Stimulated activated CD8-positive, alpha-beta memory T cell treated with anti-CD3 and anti-CD28 coated beads, Interleukin-12 subunit alpha, Interleukin-12 subunit beta, amount 100 ng/mL, for 1 hour (primary cell): ENCODE measurements at regions not wholly inside any gene's neighbourhood (a gene's known extent, or its start where the extent isn't known, plus 50 kb on each side); places are given as distances from the start of the nearest gene placed in this dataset.

Experiments
- DNase-seq: peaks from one replicate; pipeline ENCODE4 v3.0.0-alpha.2; 2020; ENCODE audit warnings: low read depth

DNA sequence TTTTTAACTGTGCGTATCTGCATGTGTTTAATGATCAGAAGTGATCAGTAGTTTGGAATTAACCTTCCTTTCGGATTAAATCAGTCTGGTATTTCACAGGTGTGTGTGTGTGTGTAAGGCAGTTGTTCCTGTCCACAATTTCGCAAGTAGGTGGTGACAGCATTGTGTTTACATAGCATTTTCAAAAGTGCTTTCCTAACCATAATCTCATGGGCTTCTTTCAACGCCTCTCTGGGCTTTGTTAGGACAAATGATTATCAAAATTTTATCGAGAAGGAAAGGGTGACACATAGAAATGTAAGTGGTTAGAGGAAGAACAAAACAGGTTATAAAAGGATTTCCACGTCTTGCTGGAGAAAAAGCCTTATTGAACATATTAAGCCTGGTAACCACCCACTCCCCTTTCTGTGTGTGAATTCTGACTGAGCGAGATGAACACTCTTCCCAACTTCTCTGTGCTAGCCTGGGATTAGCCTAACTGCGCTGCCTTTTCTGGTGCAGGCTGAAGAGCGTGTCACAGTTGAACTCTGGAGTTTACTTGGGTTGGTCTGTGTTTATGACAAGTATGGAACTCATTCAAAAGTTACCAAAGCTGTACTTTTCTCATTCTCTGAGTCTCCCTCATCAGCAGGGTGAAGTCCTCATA lies 292.3 kb upstream of the PITRM1 start:
- no peak for DNase-seq

GRCh38 chr10:3460420-3461128 lies 288.0 kb upstream of the PITRM1 start:
- DNase-seq, result no peak

- DNase-seq, result no peak
These were observed 283.1 kb upstream of the PITRM1 start for GRCh38 chr10:3455385-3456334.

GRCh38 chr10:3452683-3453361 lies 280.2 kb upstream of the PITRM1 start:
- no peak for DNase-seq

- no peak for DNase-seq
These were observed 279.6 kb upstream of the PITRM1 start for GRCh38 chr10:3452173-3452626.

DNA sequence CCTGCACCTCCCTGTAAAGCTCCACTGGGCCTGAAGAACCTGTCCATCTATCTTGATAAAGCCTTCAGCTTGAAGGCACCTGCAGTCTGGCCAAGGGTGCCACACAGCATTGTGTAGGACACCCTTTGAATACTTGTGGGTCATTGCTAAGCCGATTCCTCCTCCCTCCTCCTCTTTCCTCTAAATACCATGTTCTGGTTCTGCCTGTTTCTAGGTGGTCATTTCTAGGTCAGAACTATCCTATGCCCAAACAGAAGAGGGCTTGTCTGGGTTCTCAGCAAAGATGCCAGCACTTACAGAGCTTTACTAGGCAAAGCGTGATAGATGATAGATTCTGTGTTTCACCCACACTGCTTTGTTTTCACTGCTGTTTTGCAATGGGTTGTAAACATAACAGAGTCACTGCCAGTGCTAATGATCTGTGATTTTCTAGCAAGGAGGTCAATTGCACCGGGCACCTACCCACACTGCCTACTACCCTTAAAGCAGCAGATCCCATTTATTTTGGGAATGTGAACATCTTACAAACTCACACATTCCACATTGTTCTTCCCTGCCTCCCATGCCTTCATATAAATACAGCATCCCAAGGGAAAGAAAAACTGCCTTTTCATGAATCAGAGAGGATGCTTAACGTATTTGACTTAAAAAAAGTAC lies 279.1 kb upstream of the PITRM1 start:
- no peak for DNase-seq

DNA sequence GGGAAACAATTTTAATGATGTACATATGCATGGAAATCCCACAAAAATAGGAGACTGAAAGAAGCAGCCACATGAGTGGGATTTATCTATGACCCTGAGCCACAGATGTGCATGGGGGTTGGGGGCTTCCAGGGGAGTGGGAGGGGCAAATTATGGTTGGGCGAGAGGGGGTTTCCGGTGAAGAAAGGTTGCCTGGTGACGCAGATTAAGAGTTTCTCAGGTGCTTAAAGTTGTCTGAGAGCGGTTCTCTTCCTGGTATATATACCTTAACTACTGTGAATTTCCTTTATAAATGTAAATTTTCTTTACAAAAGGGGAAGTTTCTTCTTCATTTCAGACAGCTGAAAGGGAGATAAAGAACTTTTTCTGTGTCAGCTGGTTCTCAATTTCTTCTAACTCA lies 273.6 kb upstream of the PITRM1 start:
- no peak for DNase-seq

DNA sequence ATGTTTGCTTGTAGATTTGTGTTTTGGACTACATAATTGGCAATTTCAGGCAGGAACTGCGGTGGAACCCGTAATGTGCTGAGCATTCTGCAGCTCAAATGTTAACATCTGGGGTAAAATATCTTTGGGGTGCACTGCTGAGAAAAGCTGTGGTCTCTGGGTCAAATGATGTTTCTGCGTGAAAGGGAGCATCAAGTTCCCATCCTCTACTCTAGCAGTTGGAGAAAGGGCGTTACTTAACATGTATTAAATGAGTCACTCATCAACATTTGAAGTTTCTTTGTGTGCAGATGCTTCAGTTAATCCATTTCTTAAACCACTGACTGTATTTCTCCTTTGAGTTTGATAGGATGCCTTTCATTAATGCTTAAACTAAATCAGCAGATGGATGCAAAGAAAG lies 273.1 kb upstream of the PITRM1 start:
- DNase-seq, result no peak

DNA sequence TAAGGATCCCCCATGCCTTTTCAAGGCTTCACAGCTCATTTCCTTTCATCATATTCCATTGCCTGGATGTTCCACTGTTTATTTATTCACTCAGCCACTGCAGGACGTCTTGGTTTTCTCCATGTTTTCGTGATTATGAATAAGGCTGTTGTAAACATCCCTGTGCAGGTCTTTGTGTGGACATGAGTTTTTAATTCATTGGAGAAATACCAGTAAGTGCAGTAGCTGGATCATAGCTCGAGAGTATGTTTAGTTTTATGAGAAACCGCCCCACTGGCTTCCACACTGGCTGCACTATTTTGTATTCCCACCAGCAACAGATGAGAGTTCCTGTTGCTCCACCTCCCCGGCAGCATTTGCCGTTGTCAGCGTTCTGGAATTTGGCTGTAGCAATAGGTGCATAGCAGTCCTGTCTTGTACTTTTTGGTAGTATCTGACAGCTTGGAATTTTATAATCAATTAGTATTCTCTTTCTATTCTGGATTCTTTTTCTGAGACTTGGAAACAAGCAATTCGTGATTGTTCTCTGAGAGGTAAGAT lies 269.9 kb upstream of the PITRM1 start:
- no peak for DNase-seq

DNA sequence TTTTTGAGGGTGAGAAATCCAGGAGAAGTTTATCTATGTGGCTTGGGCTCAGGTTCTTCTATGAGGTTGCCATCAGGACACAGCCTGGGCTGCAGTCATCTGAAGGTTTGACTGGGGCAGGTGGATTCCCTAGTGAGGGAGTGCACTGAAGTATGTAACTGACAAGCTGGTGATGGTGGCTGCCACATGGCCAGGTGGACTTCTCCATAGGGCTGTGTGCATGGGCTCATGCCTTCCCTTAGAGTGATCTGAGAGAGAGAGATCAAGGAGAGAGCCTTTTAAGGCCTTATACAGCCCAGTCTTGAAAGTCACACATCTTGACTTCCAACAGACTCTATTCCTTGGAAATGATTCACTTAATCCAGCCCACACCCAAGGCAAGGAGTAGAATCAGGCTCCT lies 266.6 kb upstream of the PITRM1 start:
- DNase-seq, result no peak

DNA sequence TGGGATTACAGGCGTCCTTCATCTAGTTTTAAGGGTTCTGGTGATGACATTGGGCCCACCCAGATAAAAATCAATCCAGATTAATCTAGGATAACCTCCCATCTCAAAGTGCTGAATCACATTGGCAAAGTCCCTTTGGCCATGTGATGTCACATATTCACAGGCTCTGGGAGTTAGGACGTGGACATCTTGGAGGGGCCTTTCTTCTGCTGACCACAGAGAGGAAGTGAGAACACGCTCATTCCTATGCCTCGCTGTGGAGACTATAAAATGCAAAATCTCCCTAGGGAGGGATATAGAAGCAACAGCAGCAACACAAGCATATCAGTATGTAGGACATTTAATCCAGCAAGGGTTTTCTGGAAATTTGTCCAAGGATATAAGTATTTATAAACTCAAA lies 266.0 kb upstream of the PITRM1 start:
- no peak for DNase-seq

DNA sequence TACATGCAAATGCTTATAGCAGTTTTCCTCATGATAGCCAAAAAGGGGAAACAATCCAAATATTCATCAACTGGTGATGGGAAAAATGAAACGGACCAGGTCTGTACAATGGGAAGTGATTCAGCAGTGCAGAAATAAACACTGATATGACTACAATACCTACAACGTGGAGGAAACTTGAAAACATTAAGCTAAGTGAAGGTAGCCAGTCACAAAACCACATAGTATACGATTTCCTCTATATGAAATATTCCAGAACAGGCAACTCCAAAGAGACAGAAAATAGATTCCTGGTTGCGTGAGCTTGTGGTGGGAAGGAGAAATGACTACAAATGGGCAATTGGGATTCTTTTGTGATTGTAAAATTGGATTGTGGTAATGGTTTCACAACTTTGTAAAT lies 263.1 kb upstream of the PITRM1 start:
- DNase-seq, result no peak

GRCh38 chr10:3433988-3434387 lies 261.4 kb upstream of the PITRM1 start:
- DNase-seq, result no peak

DNA sequence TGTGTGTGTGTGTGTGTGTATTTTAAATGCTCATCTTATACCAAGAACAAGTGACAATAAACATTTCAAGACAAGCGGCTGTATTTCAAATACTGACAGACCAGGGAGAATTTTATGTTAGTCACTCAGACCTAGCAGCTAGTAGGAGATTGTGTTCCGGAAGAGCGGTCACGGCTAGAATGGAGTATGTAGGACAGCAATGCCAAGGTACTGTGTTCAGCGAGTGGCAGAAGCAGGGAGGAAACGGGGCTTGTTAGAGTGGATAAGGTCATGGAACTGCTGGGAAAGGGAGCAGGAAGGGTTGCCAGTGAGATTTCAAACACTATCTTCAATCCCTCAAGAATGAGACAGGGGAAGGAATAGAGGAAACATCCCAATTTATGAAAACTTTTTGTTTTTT lies 260.5 kb upstream of the PITRM1 start:
- no peak for DNase-seq

GRCh38 chr10:3432081-3432825 lies 259.7 kb upstream of the PITRM1 start:
- DNase-seq, result no peak

- DNase-seq, result no peak
These were observed 257.9 kb upstream of the PITRM1 start for GRCh38 chr10:3430501-3430900.

- DNase-seq, result no peak
These were observed 257.1 kb upstream of the PITRM1 start for GRCh38 chr10:3429676-3430075.

- DNase-seq, result no peak
These were observed 256.2 kb upstream of the PITRM1 start for GRCh38 chr10:3428826-3429225.

- no peak for DNase-seq
These were observed 255.4 kb upstream of the PITRM1 start for GRCh38 chr10:3427950-3428354.

GRCh38 chr10:3427347-3427746 lies 254.8 kb upstream of the PITRM1 start:
- DNase-seq, result no peak
